Left ventricle myocardium inferior (tissue), 1 donor: ENCODE measurements at regions not wholly inside any gene's neighbourhood (a gene's known extent, or its start where the extent isn't known, plus 50 kb on each side); places are given as distances from the start of the nearest gene placed in this dataset.

Source experiments
- DNase-seq: peaks from one replicate; pipeline ENCODE4 v3.0.0-alpha.2; 2020
- H3K27ac ChIP-seq: fragments of 200-600 bp; replicated peaks from 2 replicates; pipeline ENCODE4 v1.8.0; 2021
- H3K27me3 ChIP-seq: fragments of 200-600 bp; 2 replicates; pipeline ENCODE4 v1.8.0; 2021; ENCODE audit warnings: low read depth
- H3K36me3 ChIP-seq: fragments of 200-600 bp; 2 replicates; pipeline ENCODE4 v1.8.0; 2021
- H3K4me1 ChIP-seq: fragments of 200-600 bp; 2 replicates; pipeline ENCODE4 v1.8.0; 2021
- H3K4me3 ChIP-seq: fragments of 200-600 bp; 2 replicates; pipeline ENCODE4 v1.8.0; 2021; ENCODE audit warnings: mild to moderate bottlenecking, moderate library complexity
- H3K9me3 ChIP-seq: fragments of 200-600 bp; replicated peaks from 2 replicates; pipeline ENCODE4 v1.8.0; 2021
- intact Hi-C: fragments of 100-400 bp; cut with micrococcal nuclease; formaldehyde crosslinking; loops from one replicate; pipeline ENCODE4 v1.11.0; 2022
- TF ChIP-seq, protein P1 (sequence below): fragments of 200-600 bp; IDR thresholded peaks from 2 replicates; pipeline ENCODE4 v1.8.0; 2021; ENCODE audit warnings: antibody characterized with exemption, mild to moderate bottlenecking, borderline replicate concordance
- donor health status: DM: no; HTN: yes; CAD: no; lungs with severe emphysema.

DNA sequence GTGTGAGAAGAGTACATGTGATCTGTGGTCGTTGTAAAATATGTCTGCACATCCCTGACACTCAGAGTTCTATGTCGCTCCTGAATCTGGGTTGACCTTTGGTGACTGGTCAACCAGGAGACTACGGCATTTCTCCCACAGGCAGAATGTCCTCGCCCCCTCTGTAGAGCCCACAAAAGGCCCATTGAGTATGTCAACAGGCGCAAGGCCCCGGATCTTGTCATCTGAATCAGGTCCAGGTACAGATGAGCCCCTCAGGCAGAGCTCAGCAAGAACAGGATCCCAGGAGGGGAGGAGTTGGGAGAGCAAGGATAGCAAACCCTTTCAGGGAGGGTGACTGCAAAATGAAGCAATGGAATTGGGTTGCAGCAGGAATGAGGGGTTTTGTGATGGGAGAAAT is 126.5 kb downstream of the MATN1 start:
- no peak for DNase-seq
- peaks cover 16% of the 10 kb centered on the region for H3K9me3 ChIP-seq
- H3K36me3 ChIP-seq = no peaks in the 10 kb centered on the region
- TF ChIP-seq, protein P1, sequence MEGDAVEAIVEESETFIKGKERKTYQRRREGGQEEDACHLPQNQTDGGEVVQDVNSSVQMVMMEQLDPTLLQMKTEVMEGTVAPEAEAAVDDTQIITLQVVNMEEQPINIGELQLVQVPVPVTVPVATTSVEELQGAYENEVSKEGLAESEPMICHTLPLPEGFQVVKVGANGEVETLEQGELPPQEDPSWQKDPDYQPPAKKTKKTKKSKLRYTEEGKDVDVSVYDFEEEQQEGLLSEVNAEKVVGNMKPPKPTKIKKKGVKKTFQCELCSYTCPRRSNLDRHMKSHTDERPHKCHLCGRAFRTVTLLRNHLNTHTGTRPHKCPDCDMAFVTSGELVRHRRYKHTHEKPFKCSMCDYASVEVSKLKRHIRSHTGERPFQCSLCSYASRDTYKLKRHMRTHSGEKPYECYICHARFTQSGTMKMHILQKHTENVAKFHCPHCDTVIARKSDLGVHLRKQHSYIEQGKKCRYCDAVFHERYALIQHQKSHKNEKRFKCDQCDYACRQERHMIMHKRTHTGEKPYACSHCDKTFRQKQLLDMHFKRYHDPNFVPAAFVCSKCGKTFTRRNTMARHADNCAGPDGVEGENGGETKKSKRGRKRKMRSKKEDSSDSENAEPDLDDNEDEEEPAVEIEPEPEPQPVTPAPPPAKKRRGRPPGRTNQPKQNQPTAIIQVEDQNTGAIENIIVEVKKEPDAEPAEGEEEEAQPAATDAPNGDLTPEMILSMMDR = no peak
- intact Hi-C loops = no loop called here
- H3K4me3 ChIP-seq = no peak overlapping the region
- H3K27ac ChIP-seq = no peak overlapping the region
- peaks cover 76% of the 10 kb centered on the region for H3K27me3 ChIP-seq
- H3K4me1 ChIP-seq = no peaks in the 10 kb centered on the region

DNA sequence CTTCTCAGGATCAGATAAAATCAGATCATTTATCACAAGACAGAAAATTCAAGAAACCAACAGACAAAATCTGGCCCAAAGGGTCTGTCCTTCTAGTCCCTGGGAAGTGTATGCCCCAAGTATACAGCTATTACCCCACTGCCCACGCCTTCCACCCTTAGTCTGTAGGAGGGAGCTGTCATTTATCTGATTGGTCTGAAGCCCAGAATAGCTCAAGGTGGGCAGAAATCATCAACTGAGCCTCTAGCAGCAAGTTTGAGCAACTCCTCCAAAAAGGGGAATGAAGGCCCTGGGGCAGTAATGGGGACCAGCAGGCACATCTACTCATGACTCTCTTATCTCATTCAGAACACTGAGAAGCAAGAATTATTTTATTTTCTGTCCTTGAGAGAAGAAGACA is 126.9 kb downstream of the MATN1 start:
- intact Hi-C loops = no loop called here
- Histone ChIP-seq H3K36me3 (no peaks in the 10 kb centered on the region), H3K4me1 (no peaks in the 10 kb centered on the region), H3K4me3 (no peak overlapping the region), H3K27me3 (peaks cover 72% of the 10 kb centered on the region), H3K9me3 (peaks cover 16% of the 10 kb centered on the region), H3K27ac (no peak overlapping the region)
- TF ChIP-seq, protein P1 = no peak
- no peak for DNase-seq

DNA sequence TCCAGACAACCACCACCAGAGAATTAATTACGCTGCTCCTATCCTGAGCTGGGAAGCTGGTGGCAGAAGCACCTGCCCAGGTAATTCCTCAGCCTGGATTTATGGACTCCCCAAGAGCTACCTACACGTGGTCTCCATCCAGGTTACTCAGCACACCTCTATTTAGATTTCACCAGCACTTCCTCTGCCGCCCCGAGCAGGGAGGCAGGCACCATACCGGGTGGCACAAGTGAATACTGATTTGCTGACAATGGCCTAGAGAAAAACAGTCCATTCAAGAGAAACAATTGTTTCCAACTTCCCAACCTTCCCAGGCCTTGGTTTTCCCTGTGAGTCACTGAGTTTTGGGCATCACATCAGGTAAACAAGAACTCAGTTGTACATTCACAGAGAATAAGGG is 134.3 kb downstream of the MATN1 start:
- intact Hi-C loops = no loop called here
- TF ChIP-seq, protein P1 = no peak
- peaks cover 17% of the 10 kb centered on the region for H3K9me3 ChIP-seq
- DNase-seq = no peak
- H3K27me3 ChIP-seq = peaks cover 58% of the 10 kb centered on the region
- no peaks in the 10 kb centered on the region for H3K4me1 ChIP-seq
- no peak overlapping the region for H3K27ac ChIP-seq
- H3K4me3 ChIP-seq = no peak overlapping the region
- H3K36me3 ChIP-seq = no peaks in the 10 kb centered on the region

DNA sequence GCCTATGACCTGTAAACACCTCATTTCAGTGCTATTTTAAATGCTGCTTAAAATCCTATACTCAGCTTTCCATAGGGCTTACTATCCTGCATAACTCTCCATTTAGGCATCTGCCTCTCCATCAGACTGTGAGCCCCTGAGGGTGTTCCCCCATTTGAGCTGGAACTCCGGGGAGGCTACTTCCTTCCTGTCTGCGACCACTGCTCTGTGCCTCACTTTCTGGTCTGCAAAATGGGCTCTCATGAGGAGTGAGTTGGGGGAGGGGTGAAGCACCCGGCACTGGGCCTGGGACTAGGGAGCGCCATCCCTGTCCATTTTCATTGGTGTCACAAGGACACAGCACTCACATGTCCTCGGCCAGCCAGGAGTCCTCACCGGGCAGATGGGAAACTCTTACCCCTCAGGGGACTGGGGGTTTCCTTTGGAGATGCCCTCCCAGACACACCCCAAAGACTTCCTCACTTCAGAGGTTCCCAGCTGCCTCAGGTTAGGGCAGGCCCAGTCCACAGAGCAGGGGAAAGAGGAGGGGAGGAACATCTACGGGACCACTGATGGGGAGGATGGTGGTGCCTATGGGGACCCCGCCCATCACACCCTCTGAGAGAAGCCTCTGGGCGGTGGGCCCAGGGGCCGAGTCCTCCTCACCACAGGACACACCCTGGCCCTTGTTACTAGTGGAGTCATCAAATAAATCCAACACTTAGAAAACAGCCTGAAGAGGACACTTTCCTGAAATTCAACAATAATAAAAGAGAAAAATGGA is 134.9 kb downstream of the MATN1 start:
- TF ChIP-seq, protein P1 = no peak
- intact Hi-C loops = no loop called here
- Histone ChIP-seq H3K27me3 (peaks cover 53% of the 10 kb centered on the region), H3K9me3 (peaks cover 21% of the 10 kb centered on the region), H3K4me1 (no peaks in the 10 kb centered on the region), H3K27ac (no peak overlapping the region), H3K4me3 (no peak overlapping the region), H3K36me3 (no peaks in the 10 kb centered on the region)
- no peak for DNase-seq

DNA sequence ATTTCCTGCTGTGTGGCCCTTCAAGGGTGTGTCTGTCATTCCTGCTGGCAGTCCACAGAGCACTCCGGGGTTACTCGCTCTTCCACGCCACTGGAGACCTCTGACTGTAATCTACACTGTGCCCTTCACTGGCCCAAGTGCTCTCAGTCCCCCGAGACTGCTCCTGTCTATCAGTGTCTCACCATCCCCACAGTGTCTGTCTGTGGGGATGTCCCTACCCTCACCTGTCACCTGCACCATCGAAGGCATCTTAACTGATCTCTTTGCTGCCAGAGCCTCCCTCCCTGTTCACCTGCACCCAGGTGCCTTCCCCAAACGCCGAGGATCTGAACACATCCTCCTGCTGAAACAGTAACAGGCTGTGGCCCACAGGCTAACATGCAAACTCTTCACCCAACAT is 136.7 kb downstream of the MATN1 start:
- peaks cover 47% of the 10 kb centered on the region for H3K27me3 ChIP-seq
- intact Hi-C loops = no loop called here
- no peak overlapping the region for H3K4me3 ChIP-seq
- no peaks in the 10 kb centered on the region for H3K36me3 ChIP-seq
- H3K27ac ChIP-seq = no peak overlapping the region
- peaks cover 20% of the 10 kb centered on the region for H3K9me3 ChIP-seq
- no peak for DNase-seq
- no peaks in the 10 kb centered on the region for H3K4me1 ChIP-seq
- TF ChIP-seq, protein P1 = no peak
